Daoy (cell line): ENCODE measurements at regions not wholly inside any gene's neighbourhood (a gene's known extent, or its start where the extent isn't known, plus 50 kb on each side); places are given as distances from the start of the nearest gene placed in this dataset.
"Not testable (repeated sequence)": the region's sequence is repeated elsewhere in the genome, so short reads cannot be mapped to it uniquely, and the experiment has no call there.

Experiments used
- DNase-seq: peaks from one replicate; pipeline ENCODE4 v3.0.0-alpha.2; 2015; ENCODE audit warnings: low read depth

DNA sequence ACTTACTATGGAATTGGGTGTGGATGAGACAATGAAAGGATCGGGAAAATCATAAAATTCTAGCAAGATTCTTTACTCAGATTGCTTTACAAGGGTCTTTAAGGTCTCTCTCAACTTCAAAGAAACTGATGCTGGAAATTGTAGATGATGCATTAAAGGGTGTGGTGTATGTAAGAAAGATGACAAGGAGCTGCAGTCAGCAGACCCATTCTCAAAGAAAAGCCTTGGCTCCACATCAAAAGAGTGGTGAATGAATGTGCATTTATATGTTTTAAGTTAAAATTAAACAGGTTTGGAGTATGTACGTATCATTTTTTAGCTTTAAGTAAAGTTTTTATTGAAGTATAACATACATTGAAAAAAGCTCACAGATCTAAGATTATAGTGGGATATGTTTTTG lies 194.5 kb downstream of the C12orf75 start:
- no peak for DNase-seq

DNA sequence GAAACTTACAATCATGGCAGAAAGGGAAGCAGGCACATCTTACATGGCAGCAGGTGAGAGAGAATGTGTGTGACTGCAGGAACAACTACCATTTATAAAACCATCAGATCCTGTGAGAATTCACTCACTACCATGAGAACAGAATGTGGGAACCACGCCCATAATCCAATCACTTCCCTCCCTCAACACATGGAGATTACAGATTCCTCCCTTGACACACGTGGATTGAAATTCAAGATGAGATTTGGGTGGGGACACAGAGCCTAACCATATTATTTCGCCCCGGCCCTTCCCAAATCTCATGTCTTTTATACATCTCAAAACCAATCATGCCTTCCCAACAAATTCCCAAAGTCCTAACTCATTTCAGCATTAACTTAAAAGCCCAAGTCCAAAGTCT lies 203.6 kb downstream of the C12orf75 start:
- DNase-seq, result no peak

DNA sequence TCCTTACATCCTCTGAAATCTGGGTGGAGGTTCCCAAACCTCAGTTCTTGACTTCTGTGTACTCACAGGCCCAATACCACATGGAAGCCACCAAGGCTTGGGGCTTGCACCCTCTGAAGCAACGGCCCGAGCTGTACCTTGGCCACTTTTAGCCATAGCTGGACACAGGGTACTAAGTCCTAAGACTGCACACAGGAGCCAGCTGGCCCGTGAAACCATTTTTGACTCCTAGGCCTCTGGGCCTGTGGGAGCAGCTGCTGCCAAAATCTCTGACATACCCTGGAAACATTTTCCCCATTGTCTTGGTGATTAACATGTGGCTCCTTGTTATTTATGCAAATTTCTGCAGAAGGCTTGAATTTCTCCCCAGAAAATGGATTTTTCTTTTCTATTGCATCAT lies 204.5 kb downstream of the C12orf75 start:
- not testable (repeated sequence) for DNase-seq

DNA sequence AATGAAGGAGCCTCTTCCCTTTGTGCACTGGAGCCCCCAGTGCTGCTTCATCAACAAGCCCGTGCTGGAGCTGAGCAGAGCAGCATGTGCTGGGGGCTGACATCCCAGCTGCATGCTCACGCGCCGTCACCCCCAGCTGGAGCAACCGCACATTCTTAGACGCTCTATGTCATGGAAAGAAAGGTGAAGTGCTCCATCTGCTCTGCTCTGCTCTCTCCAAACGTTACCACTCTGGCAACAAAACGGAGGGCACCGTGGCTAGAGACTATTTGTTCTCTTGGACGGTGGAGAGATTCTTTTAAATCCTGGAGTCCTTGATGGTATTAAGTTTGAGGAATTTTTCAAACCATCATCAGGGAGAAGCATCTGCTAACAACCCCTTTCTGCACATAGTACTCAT lies 208.4 kb downstream of the C12orf75 start:
- peak; percentile 49 for DNase-seq

DNA sequence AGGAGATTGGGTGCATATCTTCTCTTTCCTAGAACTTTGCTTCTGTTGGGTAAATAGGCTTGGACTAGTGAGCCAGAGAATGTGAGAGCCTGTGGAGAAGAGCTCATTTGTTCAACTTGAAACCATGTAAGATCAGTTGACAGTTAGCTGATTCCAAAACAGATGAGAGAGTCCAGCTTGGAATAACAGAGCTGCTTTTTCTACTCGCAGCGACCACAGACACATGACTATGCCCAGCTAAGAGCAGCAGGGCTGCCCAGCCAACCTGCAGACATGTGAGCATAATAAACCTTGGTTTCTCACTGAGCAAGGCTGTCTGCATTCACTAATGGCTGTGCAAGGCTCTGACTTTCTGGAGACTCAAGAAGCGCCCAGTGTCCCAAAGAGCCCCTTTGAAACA lies 209.2 kb downstream of the C12orf75 start:
- DNase-seq, result no peak

DNA sequence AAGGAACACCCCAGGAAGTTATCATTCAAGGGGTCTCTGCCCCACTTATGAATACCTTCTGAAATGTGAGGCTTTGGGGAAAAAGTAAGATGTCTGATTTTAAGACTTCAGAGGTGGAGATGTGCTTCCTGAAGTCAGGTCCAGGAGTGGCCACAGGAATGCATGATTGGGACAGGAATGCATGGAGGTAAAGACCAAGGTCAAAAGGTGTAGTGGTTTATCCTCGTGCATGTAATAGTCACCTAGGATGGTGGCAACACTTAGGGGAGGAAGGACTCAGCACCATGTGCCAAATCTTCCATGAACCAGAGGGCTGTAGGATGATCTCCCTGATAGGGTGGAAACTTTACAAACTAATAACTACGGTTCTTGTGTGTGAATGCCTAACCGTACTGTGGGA lies 217.3 kb downstream of the C12orf75 start:
- no peak for DNase-seq

DNA sequence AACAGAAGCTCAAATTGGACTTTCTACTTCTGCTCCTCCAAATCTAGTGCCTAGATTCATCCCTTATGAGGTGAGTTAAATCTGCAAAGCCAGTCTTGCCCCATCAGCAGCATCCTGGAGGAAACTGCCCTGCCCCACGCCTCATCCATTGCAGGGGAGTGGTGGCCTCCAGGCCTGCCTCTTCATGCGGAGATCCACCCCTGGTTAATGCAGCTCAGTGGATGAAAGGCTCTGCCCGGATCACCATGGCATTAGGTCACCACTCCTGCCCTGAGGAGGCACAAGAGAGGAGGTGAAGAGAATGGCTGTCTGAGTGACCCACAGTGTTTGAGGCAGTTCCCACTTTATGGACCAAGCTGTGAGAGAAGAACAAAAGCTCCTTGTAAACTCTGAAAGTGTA lies 218.1 kb downstream of the C12orf75 start:
- no peak for DNase-seq

DNA sequence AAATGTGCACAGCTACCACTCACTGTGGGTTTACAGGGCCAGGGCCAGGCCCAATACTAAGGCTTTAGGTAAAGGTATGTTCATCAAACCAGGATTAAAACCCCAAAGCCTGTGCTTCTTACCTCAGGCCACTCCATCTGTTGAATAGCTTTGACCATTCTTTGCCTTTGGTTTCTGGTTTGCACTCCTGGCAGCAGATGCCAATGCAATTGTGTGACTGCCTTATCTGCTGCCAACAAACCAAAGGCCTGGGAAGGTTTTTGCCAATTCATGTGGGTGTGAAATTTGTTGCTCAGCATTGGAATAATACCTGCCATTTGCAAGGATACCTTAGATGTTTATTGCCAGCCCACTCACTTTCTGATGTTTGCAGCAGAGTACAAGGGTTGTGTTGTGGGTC lies 221.6 kb downstream of the C12orf75 start:
- no peak for DNase-seq

DNA sequence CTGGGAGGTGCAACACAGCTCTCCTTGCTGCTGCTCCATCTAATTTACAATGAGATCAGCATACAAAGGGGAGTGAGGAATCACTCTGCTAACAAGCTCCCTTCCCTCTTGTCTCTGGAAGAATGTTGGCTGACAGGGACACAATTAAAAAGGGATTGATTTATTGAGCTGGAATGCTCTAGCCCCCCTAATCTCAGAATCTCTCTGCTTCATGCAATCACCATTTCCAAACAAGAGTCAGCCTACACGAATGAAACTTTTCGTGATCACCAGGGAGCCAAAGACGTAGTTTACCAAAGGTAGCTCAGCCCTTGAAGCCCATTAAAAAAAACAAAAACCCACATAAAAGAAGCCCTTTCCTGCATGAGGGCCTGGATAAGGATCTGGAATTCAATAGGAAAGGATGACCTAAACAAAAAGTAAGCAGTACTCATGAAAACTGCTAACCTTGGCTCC lies 223.8 kb downstream of the C12orf75 start:
- no peak for DNase-seq

DNA sequence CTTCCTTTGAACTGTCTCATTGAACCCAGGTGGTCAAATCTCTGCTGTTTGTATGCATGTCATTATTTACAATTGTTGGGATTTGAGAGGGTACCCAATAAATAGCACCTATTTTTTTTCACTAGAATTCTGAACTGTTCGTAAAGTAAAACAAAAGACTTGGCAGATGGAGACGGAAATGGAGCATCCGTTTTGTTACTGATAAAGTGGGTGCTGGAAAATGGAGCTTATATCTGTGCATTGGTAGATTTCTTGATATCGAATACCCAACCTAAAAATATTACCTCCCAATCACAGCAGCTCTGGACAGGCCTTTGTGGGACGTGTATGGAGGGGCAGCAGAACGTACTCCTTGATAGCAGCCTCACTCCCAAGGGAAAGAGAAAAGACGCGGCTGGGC lies 224.4 kb downstream of the C12orf75 start:
- no peak for DNase-seq

DNA sequence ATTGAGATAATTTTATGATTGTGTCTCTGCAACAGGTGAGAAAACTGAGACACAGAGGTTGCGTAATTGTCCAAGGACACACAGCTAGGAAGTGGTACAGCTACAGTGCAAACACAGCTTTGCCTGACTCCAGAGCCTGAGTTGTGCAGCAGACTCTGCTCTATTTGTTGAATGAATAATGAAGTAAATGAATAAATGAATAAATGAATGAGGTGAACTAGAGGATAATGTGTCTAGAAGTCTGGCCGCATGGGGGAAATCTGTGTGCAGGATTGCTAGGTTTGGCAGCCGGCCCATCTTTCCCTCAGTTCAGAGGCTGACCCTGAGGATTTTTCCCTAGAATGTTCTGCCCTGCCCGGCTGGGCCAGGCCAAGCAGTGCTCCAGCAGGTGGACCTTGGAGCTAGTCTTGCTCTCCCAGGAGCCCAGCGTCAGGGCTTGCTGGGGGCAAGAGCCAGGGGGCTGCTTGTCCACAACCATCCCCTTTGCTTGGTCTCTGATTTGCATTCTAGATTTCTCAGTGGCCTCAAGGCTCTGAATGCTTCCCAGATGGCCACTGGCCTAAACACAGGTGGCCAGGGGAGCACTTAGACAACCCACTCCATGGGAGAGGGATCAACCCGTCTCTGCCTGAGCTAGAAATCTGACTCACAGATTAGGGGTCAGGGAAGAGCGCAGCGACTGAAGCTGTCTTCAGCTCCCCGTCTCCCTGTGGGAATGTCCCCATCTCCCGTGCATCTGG lies 225.2 kb downstream of the C12orf75 start:
- DNase-seq, result peak; percentile 21

DNA sequence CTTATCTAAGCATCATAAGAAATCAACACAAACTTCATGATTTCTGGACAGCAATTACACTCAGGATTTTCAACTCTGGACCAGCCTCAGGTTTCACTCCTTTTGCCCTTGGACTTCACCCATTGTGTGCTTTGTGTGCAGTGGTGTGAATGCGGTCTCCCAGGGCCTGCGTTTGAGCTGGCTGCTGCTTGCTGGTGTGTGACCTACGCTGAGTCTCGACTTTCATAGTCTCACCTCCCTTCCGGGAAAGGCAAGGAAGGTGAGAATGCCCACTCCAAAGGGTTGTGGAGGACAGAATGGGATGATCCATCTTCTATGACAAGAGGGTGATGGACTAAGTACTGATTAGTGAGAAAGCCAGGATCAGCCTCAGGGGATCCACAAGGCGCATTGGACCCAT lies 228.8 kb downstream of the C12orf75 start:
- no peak for DNase-seq

DNA sequence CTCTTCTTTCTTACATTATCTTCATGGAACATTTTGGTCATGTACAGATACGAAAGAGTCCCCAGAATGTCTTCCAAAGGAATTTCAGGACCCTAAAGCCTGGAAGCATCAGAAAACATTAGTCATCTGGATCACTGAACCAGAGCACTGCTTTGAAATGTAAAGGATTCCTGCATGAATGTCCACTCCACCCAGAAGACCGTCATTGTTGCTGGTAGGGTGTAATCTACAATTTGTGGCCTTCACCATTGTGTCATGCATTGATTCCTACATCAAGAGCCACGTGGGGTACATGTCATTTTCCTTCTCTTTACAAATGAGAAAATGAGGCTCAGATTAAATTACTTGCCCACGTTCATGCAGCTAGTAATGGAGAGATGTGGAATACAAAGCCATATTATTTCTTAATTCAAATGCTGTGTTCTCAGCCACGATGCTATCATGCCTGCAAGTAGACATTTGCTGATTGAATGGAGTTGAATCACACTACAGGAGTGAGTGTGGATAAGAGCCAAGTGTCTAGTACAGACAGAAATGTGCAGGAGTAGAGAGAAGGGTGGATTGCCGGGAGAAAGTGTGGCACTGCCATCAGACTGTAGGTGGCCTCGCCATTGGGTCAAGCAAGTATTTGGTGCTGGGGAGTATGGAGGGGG lies 231.2 kb downstream of the C12orf75 start:
- DNase-seq, result no peak

DNA sequence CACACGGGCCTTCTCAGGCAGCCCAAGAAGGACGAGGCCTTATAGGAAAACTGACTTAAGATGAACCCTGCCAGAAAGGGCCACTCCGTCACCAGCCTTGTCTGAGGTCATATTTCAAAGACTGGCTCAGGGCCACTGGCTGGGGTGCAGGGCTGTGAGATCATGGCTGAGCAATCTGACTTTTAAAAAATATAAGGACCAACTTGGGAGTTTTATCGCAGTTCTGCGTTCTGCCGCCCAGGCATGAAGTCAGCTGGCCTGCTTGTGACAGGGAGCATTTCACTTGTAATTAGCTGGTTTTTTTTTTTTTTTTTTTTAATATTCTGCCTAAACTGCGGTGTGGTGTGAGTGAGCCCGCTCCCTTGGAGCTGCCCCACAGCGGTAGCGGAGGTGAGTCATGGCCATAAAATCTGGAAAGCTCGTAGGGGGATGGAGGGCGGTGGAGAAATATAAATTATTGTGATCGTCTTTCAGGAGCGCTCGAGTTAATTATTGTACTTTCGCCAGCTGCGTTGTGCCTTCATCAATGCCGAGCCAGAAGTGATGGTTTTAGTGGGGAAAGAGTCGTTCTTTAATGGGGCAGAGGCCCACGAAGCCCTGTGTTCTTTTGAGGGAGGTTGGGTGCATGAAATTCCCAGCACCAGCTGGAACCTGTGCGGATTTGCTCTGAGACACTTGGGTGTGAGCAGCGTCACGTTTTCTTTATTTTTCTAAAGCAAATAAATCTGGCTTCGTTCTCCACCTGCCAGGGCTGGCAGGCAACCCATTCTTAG lies 231.9 kb downstream of the C12orf75 start:
- peak; percentile 93 for DNase-seq

DNA sequence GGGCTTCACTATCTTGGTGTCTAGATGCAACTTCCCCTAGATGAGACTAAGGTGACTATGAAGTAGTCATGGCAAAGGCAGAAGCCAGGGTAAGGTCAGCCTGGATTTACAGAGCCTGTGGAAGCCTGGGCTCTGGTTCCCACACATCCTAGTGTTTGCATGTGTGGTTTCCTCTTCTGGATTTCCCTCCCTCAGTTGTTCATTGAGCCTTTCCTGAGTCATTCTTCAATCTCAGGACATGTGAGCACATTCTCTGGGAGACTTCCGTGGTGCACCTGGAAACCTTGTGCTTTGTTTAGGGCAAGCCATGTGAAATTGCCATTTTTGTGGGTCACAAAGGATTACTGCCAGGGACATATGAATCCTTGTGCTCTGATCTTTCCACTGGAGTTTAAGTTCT lies 236.6 kb downstream of the C12orf75 start:
- peak; percentile 37 for DNase-seq

DNA sequence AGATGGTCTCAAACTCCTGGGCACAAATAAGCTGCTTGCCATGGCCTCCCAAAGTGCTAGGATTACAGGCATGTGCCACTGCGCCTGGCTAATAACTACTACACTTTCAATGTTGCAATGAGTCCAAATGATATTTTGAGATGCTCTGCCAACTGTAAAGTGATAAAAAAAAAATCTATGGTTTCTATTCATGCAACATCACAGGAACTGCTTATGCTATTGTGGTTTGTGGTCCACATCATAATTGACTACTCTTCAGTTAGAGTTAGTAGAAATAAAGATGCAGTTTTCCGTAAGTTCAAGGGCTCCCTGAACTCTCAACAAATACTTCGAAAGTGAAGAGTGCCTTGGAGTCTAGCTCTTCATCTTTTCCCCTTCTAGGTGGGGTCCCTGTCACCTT lies 239.4 kb downstream of the C12orf75 start:
- no peak for DNase-seq

DNA sequence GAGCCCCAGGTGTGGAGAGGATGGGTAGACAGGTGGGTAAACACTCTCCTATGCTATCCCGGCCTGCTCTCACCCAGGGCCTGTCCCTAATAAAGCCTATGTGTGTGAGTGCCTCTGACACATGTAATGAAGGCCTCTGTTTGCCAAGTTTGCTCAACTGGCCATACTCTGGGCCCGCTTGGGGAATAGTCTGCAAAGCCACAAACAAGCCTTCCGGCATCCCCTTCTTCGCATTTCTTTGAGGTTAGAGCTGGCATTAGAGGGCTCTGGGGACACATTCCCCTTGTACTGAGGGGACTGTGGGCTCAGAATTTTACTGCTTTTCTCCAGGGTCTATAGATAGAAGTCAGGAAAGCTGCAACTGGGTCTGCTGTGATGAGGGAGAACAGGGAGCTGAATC lies 240.5 kb downstream of the C12orf75 start:
- no peak for DNase-seq

DNA sequence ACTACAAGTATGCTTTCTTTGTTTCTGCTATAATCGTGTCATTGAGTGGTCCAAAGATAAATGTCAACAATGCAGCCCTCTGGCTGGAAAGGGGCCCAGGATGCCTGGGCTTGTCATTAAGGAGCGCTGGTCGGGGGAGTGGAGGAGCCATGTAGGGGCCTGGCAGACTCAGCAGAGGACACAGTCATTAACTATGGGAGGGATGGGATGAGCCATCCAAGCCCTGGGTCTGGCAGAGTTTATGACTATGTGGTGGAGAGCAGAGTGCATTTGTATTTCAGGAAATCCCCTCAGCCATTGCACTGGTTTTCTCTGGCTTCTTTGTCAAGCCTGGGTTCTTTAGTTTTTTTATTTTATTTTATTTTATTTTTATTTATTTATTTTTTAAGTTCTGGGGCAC lies 243.1 kb downstream of the C12orf75 start:
- peak; percentile 39 for DNase-seq

DNA sequence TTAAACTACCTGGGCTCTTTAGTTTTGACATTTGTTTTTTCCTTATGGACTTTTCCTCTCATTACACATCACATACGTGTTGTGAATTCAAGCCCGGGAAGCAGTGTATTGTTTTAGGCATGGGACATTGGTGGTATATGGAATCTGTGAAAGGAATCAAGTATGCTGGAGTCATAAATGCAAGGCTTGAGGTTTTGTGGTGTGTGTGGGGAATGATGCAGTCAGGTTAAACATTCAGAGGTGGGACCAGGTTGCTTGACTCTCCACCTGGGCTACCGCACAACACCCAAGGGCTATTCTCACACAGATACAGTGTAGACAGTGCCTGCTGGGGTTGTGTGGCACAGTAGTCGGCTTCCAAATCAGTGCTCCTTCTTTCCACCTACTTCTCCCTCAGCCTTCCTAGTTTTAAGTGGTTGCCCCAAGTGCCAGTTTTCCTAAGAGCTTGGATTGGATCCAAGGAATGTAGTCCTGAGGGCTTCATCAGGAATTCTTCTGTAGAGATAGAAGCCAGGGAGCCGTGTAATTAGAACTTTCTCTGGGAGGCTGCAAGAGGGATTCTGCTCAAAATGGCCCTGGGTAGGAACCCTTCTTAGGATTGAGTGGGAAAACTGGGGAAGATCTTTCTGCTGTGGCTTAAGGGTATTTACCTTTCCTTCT lies 243.7 kb downstream of the C12orf75 start:
- peak; percentile 30 for DNase-seq

DNA sequence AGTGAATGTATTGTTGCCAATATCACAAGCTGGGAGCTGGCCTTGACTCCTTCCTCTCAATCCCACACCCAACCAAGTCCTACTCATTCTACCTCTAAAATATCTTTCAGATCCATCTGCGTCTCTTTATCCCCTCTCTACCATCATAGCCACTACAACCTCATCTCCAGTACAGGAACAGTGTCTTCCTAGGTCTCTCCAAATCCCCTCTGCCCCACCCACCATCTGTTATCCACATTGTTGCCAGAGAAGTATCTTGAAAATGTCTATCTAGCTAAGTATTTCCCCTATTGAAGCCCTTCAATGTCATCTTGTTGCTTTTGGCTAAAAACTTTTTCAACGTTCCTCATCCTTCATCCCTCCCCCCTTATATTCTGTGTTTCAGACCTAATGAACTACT lies 244.7 kb downstream of the C12orf75 start:
- no peak for DNase-seq

DNA sequence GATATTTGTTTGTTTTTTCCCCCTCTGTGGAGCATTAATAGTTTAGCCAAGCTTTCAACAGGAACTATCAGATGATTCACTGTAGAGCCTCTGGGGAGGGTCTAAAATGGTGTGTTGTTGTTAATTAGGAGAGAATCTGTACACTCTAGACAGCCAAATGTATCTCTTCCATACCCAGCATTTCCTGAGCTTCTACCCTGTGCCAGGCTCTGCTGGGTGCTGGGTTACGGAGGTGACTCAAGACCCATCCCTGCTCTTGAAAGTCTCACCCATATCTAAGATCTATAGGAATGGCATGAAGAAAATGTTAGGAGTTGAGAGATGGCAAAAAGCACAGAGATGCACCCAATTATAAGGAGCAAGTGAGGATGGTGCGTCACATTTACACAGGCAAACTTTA lies 245.8 kb downstream of the C12orf75 start:
- no peak for DNase-seq

DNA sequence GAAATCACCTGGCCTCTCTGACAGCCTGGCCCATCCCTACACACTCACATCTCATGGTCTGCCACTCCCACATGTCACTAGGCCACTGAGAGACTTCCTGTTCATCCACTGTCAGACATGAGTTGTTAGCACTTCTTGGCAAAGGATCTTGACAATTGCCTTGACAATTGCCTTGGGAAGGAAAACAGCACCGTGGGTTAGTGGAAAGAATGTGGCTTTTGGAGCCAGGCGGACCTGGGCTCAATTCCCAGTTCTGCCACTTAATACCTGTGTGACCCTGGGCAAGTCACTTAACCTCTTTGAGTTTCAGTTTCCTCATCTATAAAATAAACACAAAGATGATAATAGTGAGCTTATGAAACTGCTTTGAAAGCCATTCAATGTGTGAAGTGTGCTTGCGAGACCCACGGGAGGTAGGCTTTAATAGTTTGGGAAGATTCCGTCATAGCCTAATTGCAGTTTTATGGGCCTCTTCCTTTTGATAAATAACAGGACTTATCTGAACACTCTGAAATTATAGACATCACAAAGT lies 250.4 kb downstream of the C12orf75 start:
- DNase-seq, result peak; percentile 27
